ENCODE measurements at regions not wholly inside any gene's neighbourhood (a gene's known extent, or its start where the extent isn't known, plus 50 kb on each side); places are given as distances from the start of the nearest gene placed in this dataset.
"Not testable (repeated sequence)": the region's sequence is repeated elsewhere in the genome, so short reads cannot be mapped to it uniquely, and the experiment has no call there.

- H3K9me3 ChIP-seq (ENCODE audit: control insufficient read depth, insufficient read depth, low read length) = no peaks in the 10 kb centered on the region
- no peak overlapping the region for H3K9ac ChIP-seq (ENCODE audit: low read depth, low read length)
- H3K36me3 ChIP-seq (ENCODE audit: insufficient read depth, low read length) = no peaks in the 10 kb centered on the region
- H3K4me1 ChIP-seq (ENCODE audit: insufficient read depth, low read length) = peaks cover 59% of the 10 kb centered on the region
Observed at GRCh38 chr9:87405677-87406542, 91.8 kb upstream of the DAPK1 start.

- no peaks in the 10 kb centered on the region for H3K36me3 ChIP-seq (ENCODE audit: insufficient read depth, low read length)
- H3K4me1 ChIP-seq (ENCODE audit: insufficient read depth, low read length) = peaks cover 56% of the 10 kb centered on the region
- no peaks in the 10 kb centered on the region for H3K9me3 ChIP-seq (ENCODE audit: control insufficient read depth, insufficient read depth, low read length)
- H3K9ac ChIP-seq (ENCODE audit: low read depth, low read length) = no peak overlapping the region
Observed at GRCh38 chr9:87406543-87407166, 91.0 kb upstream of the DAPK1 start.

- H3K9ac ChIP-seq (ENCODE audit: low read depth, low read length) = peak overlapping the region; percentile 57
- not testable (repeated sequence) for H3K9me3 ChIP-seq (ENCODE audit: control insufficient read depth, insufficient read depth, low read length); H3K36me3 ChIP-seq (ENCODE audit: insufficient read depth, low read length)
Observed at GRCh38 chr9:87410047-87411005, 87.3 kb upstream of the DAPK1 start.

GRCh38 chr9:87420884-87421283 is 76.8 kb upstream of the DAPK1 start:
- Histone ChIP-seq H3K9ac (ENCODE audit: low read depth, low read length) (no peak overlapping the region), H3K4me1 (ENCODE audit: insufficient read depth, low read length) (peaks cover 13% of the 10 kb centered on the region; the same call in 1 of the 2 replicates), H3K9me3 (ENCODE audit: control insufficient read depth, insufficient read depth, low read length) (peaks cover 23% of the 10 kb centered on the region), H3K36me3 (ENCODE audit: insufficient read depth, low read length) (peaks cover 35% of the 10 kb centered on the region)

More at GRCh38 chr9:87410047-87411005, 87.3 kb upstream of the DAPK1 start:
- H3K4me1 ChIP-seq (ENCODE audit: insufficient read depth, low read length) = peaks cover 34% of the 10 kb centered on the region

GRCh38 chr9:87421734-87422133 is 75.9 kb upstream of the DAPK1 start:
- Histone ChIP-seq H3K9me3 (ENCODE audit: control insufficient read depth, insufficient read depth, low read length) (peaks cover 23% of the 10 kb centered on the region), H3K4me1 (ENCODE audit: insufficient read depth, low read length) (peaks cover 13% of the 10 kb centered on the region; the same call in 1 of the 2 replicates), H3K9ac (ENCODE audit: low read depth, low read length) (no peak overlapping the region), H3K36me3 (ENCODE audit: insufficient read depth, low read length) (peaks cover 32% of the 10 kb centered on the region)

DNA sequence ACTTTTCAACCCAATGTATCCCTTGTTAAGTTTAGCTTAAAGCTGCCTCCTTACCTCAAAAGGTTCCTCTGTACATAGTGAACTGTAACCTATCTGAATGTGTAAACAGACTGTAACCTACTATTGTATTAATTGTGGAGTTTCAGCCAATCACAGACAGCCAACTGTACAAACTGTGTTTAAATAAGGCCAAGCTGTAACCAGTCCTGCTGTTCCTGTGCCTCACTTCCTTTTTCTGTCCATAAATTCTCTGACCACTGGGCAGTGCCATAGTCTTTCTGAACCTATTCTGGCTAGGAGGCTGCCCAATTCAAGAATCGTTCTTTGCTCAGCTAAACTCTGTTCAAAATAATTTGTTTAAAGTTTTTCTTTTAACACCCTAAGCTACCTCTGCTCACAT is 74.7 kb upstream of the DAPK1 start:
- Histone ChIP-seq H3K36me3 (ENCODE audit: insufficient read depth, low read length) (peaks cover 22% of the 10 kb centered on the region), H3K9me3 (ENCODE audit: control insufficient read depth, insufficient read depth, low read length) (peaks cover 23% of the 10 kb centered on the region), H3K9ac (ENCODE audit: low read depth, low read length) (no peak overlapping the region), H3K4me1 (ENCODE audit: insufficient read depth, low read length) (peaks cover 3% of the 10 kb centered on the region; the same call in 1 of the 2 replicates)

- peaks cover 16% of the 10 kb centered on the region for H3K36me3 ChIP-seq (ENCODE audit: insufficient read depth, low read length)
- H3K9me3 ChIP-seq (ENCODE audit: control insufficient read depth, insufficient read depth, low read length) = peaks cover 23% of the 10 kb centered on the region
- H3K9ac ChIP-seq (ENCODE audit: low read depth, low read length); H3K4me1 ChIP-seq (ENCODE audit: insufficient read depth, low read length): not testable (repeated sequence)
Observed at GRCh38 chr9:87423885-87424284, 73.8 kb upstream of the DAPK1 start.

- H3K9ac ChIP-seq (ENCODE audit: low read depth, low read length) = no peak overlapping the region
- H3K4me1 ChIP-seq (ENCODE audit: insufficient read depth, low read length) = no peaks in the 10 kb centered on the region
- peaks cover 12% of the 10 kb centered on the region; the same call in 1 of the 2 replicates for H3K9me3 ChIP-seq (ENCODE audit: control insufficient read depth, insufficient read depth, low read length)
- H3K36me3 ChIP-seq (ENCODE audit: insufficient read depth, low read length) = peaks cover 5% of the 10 kb centered on the region
Observed at GRCh38 chr9:87425202-87425601, 72.5 kb upstream of the DAPK1 start.

DNA sequence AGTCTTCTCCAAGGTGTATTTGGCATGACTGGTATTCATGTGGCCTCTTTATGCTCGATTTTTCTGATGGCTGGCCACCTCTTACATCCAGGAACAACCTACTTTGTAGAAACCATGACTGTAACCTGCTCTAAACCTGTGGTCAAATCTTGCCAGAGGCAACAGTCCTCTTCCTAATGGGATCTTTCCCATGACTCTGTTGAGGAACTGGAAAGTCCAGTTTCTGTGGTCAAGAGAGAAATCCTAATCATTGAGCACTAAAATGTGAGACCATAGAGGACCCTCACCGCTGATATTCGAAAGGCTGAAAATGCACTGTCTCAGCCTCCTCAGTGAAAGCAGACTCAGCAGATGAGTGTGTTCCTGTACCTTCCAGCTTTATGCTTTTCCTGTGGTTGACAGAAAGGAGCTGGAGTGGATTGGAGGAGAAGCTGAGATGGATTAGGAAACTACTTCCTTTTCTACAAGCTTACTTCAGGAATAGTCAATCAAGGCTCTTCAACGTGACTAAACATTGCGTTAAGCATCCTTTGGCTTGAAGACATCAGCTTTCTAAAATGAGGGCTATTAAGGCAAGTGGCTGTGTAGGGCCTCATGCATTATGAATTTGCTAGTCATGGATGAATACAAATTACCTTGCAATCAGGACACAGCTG is 69.7 kb upstream of the DAPK1 start:
- Histone ChIP-seq H3K9me3 (ENCODE audit: control insufficient read depth, insufficient read depth, low read length) (peaks cover 5% of the 10 kb centered on the region; the same call in 1 of the 2 replicates), H3K9ac (ENCODE audit: low read depth, low read length) (no peak overlapping the region), H3K36me3 (ENCODE audit: insufficient read depth, low read length) (peaks cover 3% of the 10 kb centered on the region; the same call in 1 of the 2 replicates), H3K4me1 (ENCODE audit: insufficient read depth, low read length) (no peaks in the 10 kb centered on the region)

- Histone ChIP-seq H3K36me3 (ENCODE audit: insufficient read depth, low read length) (peaks cover 3% of the 10 kb centered on the region; the same call in 1 of the 2 replicates), H3K4me1 (ENCODE audit: insufficient read depth, low read length) (peaks cover under 1% of the 10 kb centered on the region; the same call in 1 of the 2 replicates), H3K9ac (ENCODE audit: low read depth, low read length) (no peak overlapping the region), H3K9me3 (ENCODE audit: control insufficient read depth, insufficient read depth, low read length) (no peaks in the 10 kb centered on the region)
Observed at GRCh38 chr9:87428659-87429058, 69.0 kb upstream of the DAPK1 start.

GRCh38 chr9:87431837-87432236 is 65.8 kb upstream of the DAPK1 start:
- no peaks in the 10 kb centered on the region for H3K9me3 ChIP-seq (ENCODE audit: control insufficient read depth, insufficient read depth, low read length)

GRCh38 chr9:87433853-87434252 is 63.8 kb upstream of the DAPK1 start:
- no peak overlapping the region for H3K9ac ChIP-seq (ENCODE audit: low read depth, low read length)
- H3K9me3 ChIP-seq (ENCODE audit: control insufficient read depth, insufficient read depth, low read length) = no peaks in the 10 kb centered on the region
- peaks cover 3% of the 10 kb centered on the region; the same call in 1 of the 2 replicates for H3K36me3 ChIP-seq (ENCODE audit: insufficient read depth, low read length)
- peaks cover 17% of the 10 kb centered on the region for H3K4me1 ChIP-seq (ENCODE audit: insufficient read depth, low read length)

More at GRCh38 chr9:87431837-87432236, 65.8 kb upstream of the DAPK1 start:
- peaks cover 17% of the 10 kb centered on the region for H3K4me1 ChIP-seq (ENCODE audit: insufficient read depth, low read length)
- peaks cover 3% of the 10 kb centered on the region; the same call in 1 of the 2 replicates for H3K36me3 ChIP-seq (ENCODE audit: insufficient read depth, low read length)
- H3K9ac ChIP-seq (ENCODE audit: low read depth, low read length) = no peak overlapping the region

DNA sequence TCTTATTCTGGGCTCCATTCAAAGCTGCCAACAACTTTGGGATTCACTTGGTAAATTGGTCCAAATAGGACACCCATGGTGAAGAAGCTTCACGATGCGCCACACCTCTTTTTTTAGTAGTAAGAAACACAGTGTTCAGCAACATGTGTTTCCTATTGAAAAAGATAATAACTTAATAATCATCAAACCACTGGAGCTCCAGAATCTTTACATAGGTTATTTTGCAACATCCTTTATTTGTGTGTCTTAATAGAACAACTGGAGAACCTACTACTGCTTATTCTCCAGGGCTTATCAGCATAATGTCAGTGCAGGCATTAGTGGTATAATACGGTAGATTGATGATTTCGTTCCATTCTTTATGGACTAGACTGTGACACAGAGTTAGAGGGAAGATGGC is 63.3 kb upstream of the DAPK1 start:
- no peaks in the 10 kb centered on the region for H3K9me3 ChIP-seq (ENCODE audit: control insufficient read depth, insufficient read depth, low read length)
- H3K9ac ChIP-seq (ENCODE audit: low read depth, low read length) = no peak overlapping the region
- peaks cover 3% of the 10 kb centered on the region; the same call in 1 of the 2 replicates for H3K36me3 ChIP-seq (ENCODE audit: insufficient read depth, low read length)
- peaks cover 17% of the 10 kb centered on the region for H3K4me1 ChIP-seq (ENCODE audit: insufficient read depth, low read length)
